Fibroblast of the aortic adventitia (primary cell): ENCODE measurements at regions not wholly inside any gene's neighbourhood (a gene's known extent, or its start where the extent isn't known, plus 50 kb on each side); places are given as distances from the start of the nearest gene placed in this dataset.

ENCODE experiments used
- DNase-seq: peaks from one replicate; pipeline ENCODE4 v3.0.0-alpha.2; 2010; ENCODE audit warnings: low read depth
- H3K4me3 ChIP-seq: 2 replicates; pipeline ENCODE4 v1.5.1; 2011; ENCODE audit warnings: low read depth, mild to moderate bottlenecking, control low read depth, low read length, moderate library complexity
- TF ChIP-seq, protein P1 (sequence below): IDR thresholded peaks from 2 replicates; pipeline ENCODE4 v1.5.1; 2011; ENCODE audit warnings: mild to moderate bottlenecking, low read length, control low read depth, inconsistent platforms; ENCODE audit not compliant: insufficient read depth

DNA sequence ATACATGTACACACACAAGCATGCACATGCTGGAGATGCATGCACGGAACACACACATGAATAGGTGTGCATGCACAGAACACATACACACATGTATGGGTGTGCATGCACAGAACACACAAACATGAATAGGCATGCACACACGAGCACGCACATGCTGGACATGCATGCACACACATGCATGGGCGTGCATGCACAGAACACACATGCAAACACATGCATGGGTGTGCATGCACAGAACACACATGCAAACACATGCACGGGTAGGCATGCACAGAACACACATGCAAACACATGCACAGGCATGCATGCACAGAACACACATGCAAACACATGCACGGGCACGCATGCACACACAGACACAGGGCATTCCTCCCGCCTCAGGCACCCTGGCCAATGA, 382.3 kb downstream of the IRX2 start:
- no peak overlapping the region for H3K4me3 ChIP-seq
- no peak for DNase-seq
- TF ChIP-seq, protein P1, sequence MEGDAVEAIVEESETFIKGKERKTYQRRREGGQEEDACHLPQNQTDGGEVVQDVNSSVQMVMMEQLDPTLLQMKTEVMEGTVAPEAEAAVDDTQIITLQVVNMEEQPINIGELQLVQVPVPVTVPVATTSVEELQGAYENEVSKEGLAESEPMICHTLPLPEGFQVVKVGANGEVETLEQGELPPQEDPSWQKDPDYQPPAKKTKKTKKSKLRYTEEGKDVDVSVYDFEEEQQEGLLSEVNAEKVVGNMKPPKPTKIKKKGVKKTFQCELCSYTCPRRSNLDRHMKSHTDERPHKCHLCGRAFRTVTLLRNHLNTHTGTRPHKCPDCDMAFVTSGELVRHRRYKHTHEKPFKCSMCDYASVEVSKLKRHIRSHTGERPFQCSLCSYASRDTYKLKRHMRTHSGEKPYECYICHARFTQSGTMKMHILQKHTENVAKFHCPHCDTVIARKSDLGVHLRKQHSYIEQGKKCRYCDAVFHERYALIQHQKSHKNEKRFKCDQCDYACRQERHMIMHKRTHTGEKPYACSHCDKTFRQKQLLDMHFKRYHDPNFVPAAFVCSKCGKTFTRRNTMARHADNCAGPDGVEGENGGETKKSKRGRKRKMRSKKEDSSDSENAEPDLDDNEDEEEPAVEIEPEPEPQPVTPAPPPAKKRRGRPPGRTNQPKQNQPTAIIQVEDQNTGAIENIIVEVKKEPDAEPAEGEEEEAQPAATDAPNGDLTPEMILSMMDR = no peak

DNA sequence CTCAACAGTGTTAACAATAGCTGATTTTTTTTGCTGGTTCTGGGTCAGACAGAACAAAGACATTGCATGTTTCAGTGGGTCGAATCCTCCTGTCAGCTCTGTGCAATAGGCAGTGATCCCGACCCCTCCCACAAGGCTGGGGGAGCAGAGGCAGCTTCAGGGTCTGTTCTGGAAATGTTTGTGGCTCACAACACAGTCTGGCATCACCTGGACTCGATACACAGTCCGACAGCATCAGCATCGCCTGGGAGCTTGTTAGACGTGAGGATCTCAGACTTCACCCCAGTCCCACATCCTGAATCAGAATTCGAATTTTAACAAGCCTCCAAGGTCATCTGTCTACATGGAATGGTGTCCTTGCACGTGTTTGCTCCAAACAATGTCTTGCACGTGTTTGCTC, 384.7 kb downstream of the IRX2 start:
- DNase-seq = no peak
- TF ChIP-seq, protein P1 = no peak
- no peak overlapping the region for H3K4me3 ChIP-seq

DNA sequence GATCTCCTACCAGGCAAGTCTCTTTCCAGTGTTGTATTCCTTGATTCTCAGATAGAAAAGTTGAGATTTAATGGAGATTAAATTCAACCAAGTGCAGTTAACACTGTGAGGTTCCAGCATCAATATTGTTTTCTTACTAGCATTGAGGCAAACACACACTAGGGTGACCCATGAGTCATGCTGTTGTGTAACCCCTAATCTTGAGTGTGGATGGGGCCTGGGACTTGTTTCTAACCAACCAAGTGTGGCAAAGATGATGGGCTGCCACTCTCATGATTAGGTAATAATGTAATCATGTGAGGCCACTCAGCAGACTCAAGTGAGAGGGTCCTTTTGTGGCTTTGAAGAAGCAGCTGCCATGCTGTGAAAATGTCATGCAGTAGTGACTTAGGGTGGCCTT, 394.2 kb downstream of the IRX2 start:
- DNase-seq = no peak
- TF ChIP-seq, protein P1 = no peak

DNA sequence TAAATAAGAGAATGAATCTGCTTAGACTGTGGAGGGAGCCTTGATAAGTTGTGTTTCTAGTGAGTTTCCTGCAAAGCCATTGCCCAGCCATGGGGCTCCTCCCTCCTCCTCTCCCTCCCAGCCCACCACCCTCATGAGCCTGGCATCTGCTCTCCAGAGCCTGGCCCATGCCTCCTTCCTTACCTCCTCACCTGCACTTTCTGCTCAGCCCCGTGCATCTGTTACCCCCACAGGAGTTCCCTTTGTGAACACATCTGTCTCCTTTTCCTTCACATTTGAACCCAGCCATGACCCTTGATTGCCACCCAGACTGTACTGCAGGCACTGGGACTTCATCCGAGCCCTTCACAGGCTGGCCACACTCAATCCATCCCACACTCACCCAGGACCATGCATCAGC, 395.6 kb downstream of the IRX2 start:
- H3K4me3 ChIP-seq = no peak overlapping the region
- DNase-seq = no peak
- TF ChIP-seq, protein P1 = no peak

More for the DNA sequence above, 394.2 kb downstream of the IRX2 start:
- no peak overlapping the region for H3K4me3 ChIP-seq

DNA sequence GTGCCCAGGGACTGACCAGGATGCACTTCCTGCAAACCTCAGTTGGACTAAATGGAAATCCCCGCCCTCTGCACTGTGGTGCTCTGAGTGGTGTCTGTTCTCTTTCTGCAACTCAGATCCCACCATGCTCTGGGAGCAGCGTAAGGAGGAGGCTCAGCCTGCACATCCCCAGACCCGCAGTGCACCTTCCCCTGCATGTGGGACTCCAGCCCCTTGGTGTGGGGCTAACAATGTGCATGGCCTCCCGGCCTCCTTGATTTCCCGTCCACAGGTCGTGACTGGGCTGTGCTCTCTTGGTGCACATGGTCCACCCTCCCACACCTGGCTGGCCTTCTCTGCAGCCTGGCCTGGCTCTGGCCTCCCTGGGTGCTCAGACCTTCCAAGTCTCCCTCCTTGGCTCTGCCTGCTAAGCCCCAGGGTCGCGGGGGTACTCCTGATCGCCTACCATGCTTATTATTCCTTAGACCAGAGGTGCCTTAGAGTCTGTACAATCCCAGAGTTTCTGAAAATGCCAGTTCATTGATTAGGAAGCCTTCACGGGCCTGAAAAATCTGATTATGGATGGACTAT, 397.5 kb downstream of the IRX2 start:
- TF ChIP-seq, protein P1 = no peak
- no peak overlapping the region for H3K4me3 ChIP-seq
- no peak for DNase-seq

DNA sequence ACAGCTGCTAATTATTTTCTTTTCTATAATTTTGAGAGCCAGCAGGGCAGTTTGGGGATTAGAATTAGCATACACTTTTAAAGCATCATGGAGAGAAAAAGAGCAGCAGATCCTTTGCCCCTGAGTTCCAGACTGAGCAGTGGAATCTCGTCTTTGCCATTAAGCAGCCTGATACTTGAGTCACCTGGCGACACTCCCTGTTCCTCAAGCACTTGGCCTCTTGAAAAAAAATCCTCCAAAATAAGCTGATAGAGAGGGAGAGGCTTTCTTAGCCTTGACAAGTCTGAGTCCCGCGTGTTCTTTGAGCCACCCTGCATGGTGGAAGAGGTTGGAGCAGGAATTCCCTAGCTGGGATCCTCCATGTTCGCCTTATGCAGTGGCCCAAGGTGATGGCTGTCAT, 398.3 kb downstream of the IRX2 start:
- TF ChIP-seq, protein P1 = no peak
- no peak overlapping the region for H3K4me3 ChIP-seq
- no peak for DNase-seq
